ENCODE measurements at regions not wholly inside any gene's neighbourhood (a gene's known extent, or its start where the extent isn't known, plus 50 kb on each side); places are given as distances from the start of the nearest gene placed in this dataset.

DNA sequence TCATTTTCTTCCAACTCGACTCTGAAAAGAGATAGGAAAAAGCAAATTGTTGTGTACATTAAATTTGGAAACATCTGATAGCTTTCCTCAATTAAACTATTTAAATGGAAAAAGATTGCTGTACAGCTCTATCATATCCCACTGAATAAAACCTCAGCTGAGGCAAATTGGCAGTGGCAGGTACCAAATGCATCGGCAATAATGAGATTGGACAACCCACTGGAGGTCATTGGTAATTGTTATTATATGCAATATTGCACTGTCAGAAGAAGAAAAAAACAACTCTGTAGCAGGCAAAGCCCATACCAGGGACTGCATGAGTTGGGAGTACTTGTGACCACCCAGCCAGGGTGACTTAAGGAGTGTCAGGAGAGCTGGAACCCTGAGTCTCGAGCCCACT lies 291.6 kb upstream of the SKOR2 start (continued):
- TF ChIP-seq, protein P1, sequence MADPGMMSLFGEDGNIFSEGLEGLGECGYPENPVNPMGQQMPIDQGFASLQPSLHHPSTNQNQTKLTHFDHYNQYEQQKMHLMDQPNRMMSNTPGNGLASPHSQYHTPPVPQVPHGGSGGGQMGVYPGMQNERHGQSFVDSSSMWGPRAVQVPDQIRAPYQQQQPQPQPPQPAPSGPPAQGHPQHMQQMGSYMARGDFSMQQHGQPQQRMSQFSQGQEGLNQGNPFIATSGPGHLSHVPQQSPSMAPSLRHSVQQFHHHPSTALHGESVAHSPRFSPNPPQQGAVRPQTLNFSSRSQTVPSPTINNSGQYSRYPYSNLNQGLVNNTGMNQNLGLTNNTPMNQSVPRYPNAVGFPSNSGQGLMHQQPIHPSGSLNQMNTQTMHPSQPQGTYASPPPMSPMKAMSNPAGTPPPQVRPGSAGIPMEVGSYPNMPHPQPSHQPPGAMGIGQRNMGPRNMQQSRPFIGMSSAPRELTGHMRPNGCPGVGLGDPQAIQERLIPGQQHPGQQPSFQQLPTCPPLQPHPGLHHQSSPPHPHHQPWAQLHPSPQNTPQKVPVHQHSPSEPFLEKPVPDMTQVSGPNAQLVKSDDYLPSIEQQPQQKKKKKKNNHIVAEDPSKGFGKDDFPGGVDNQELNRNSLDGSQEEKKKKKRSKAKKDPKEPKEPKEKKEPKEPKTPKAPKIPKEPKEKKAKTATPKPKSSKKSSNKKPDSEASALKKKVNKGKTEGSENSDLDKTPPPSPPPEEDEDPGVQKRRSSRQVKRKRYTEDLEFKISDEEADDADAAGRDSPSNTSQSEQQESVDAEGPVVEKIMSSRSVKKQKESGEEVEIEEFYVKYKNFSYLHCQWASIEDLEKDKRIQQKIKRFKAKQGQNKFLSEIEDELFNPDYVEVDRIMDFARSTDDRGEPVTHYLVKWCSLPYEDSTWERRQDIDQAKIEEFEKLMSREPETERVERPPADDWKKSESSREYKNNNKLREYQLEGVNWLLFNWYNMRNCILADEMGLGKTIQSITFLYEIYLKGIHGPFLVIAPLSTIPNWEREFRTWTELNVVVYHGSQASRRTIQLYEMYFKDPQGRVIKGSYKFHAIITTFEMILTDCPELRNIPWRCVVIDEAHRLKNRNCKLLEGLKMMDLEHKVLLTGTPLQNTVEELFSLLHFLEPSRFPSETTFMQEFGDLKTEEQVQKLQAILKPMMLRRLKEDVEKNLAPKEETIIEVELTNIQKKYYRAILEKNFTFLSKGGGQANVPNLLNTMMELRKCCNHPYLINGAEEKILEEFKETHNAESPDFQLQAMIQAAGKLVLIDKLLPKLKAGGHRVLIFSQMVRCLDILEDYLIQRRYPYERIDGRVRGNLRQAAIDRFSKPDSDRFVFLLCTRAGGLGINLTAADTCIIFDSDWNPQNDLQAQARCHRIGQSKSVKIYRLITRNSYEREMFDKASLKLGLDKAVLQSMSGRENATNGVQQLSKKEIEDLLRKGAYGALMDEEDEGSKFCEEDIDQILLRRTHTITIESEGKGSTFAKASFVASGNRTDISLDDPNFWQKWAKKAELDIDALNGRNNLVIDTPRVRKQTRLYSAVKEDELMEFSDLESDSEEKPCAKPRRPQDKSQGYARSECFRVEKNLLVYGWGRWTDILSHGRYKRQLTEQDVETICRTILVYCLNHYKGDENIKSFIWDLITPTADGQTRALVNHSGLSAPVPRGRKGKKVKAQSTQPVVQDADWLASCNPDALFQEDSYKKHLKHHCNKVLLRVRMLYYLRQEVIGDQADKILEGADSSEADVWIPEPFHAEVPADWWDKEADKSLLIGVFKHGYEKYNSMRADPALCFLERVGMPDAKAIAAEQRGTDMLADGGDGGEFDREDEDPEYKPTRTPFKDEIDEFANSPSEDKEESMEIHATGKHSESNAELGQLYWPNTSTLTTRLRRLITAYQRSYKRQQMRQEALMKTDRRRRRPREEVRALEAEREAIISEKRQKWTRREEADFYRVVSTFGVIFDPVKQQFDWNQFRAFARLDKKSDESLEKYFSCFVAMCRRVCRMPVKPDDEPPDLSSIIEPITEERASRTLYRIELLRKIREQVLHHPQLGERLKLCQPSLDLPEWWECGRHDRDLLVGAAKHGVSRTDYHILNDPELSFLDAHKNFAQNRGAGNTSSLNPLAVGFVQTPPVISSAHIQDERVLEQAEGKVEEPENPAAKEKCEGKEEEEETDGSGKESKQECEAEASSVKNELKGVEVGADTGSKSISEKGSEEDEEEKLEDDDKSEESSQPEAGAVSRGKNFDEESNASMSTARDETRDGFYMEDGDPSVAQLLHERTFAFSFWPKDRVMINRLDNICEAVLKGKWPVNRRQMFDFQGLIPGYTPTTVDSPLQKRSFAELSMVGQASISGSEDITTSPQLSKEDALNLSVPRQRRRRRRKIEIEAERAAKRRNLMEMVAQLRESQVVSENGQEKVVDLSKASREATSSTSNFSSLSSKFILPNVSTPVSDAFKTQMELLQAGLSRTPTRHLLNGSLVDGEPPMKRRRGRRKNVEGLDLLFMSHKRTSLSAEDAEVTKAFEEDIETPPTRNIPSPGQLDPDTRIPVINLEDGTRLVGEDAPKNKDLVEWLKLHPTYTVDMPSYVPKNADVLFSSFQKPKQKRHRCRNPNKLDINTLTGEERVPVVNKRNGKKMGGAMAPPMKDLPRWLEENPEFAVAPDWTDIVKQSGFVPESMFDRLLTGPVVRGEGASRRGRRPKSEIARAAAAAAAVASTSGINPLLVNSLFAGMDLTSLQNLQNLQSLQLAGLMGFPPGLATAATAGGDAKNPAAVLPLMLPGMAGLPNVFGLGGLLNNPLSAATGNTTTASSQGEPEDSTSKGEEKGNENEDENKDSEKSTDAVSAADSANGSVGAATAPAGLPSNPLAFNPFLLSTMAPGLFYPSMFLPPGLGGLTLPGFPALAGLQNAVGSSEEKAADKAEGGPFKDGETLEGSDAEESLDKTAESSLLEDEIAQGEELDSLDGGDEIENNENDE (IDR thresholded peaks at IDR 0.05; ENCODE audit: low read depth, low read length) = no peak
- TF ChIP-seq SREBF2 (CRISPR knock-in tag; IDR thresholded peaks at IDR 0.05) (no peak), FOXJ2 (tag; IDR thresholded peaks at IDR 0.05) (no peak), YY1 (IDR thresholded peaks at IDR 0.05; ENCODE audit: borderline replicate concordance in 1 of 3, control insufficient read depth in 1 of 3, extremely low read depth in 1 of 3, insufficient read depth in 3 of 3, insufficient read length in 1 of 3, insufficient replicate concordance in 2 of 3, low read depth in 1 of 3, low read length in 2 of 3) (no peak), TCF3 (CRISPR knock-in tag; IDR thresholded peaks at IDR 0.05) (no peak), ZNF408 (CRISPR knock-in tag; IDR thresholded peaks at IDR 0.05; ENCODE audit: low read depth) (no peak)
- TF ChIP-seq, protein P2, sequence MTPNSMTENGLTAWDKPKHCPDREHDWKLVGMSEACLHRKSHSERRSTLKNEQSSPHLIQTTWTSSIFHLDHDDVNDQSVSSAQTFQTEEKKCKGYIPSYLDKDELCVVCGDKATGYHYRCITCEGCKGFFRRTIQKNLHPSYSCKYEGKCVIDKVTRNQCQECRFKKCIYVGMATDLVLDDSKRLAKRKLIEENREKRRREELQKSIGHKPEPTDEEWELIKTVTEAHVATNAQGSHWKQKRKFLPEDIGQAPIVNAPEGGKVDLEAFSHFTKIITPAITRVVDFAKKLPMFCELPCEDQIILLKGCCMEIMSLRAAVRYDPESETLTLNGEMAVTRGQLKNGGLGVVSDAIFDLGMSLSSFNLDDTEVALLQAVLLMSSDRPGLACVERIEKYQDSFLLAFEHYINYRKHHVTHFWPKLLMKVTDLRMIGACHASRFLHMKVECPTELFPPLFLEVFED (CRISPR knock-in tag; conservative IDR thresholded peaks at IDR 0.05) = no peak
- TF ChIP-seq, protein P3, sequence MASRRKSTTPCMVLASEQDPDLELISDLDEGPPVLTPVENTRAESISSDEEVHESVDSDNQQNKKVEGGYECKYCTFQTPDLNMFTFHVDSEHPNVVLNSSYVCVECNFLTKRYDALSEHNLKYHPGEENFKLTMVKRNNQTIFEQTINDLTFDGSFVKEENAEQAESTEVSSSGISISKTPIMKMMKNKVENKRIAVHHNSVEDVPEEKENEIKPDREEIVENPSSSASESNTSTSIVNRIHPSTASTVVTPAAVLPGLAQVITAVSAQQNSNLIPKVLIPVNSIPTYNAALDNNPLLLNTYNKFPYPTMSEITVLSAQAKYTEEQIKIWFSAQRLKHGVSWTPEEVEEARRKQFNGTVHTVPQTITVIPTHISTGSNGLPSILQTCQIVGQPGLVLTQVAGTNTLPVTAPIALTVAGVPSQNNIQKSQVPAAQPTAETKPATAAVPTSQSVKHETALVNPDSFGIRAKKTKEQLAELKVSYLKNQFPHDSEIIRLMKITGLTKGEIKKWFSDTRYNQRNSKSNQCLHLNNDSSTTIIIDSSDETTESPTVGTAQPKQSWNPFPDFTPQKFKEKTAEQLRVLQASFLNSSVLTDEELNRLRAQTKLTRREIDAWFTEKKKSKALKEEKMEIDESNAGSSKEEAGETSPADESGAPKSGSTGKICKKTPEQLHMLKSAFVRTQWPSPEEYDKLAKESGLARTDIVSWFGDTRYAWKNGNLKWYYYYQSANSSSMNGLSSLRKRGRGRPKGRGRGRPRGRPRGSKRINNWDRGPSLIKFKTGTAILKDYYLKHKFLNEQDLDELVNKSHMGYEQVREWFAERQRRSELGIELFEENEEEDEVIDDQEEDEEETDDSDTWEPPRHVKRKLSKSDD (conservative IDR thresholded peaks at IDR 0.05; ENCODE audit: low read length) = no peak
- TF ChIP-seq, protein P4, sequence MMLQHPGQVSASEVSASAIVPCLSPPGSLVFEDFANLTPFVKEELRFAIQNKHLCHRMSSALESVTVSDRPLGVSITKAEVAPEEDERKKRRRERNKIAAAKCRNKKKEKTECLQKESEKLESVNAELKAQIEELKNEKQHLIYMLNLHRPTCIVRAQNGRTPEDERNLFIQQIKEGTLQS (IDR thresholded peaks at IDR 0.05) = no peak
- TF ChIP-seq, protein P4 (CRISPR knock-in tag; conservative IDR thresholded peaks at IDR 0.05) = no peak

Data from K562 (cell line).